Neural progenitor cell (in vitro differentiated cells): ENCODE measurements at regions not wholly inside any gene's neighbourhood (a gene's known extent, or its start where the extent isn't known, plus 50 kb on each side); places are given as distances from the start of the nearest gene placed in this dataset.

Experiments used
- EZH2 ChIP-seq: fragments of 200-600 bp; sonication (generic); IDR thresholded peaks from 2 replicates; pipeline ENCODE4 v1.6.1; 2017; ENCODE audit warnings: antibody characterized with exemption, mild to moderate bottlenecking, moderate library complexity
- EZH2phosphoT487 ChIP-seq: fragments of 200-600 bp; sonication (generic); IDR thresholded peaks from 2 replicates; pipeline ENCODE4 v1.6.1; 2017; ENCODE audit warnings: antibody characterized with exemption
- TF ChIP-seq, protein P1 (sequence below): fragments of 200-600 bp; sonication (generic); IDR thresholded peaks from 2 replicates; pipeline ENCODE4 v1.5.1; 2017; ENCODE audit warnings: antibody characterized with exemption, mild to moderate bottlenecking

DNA sequence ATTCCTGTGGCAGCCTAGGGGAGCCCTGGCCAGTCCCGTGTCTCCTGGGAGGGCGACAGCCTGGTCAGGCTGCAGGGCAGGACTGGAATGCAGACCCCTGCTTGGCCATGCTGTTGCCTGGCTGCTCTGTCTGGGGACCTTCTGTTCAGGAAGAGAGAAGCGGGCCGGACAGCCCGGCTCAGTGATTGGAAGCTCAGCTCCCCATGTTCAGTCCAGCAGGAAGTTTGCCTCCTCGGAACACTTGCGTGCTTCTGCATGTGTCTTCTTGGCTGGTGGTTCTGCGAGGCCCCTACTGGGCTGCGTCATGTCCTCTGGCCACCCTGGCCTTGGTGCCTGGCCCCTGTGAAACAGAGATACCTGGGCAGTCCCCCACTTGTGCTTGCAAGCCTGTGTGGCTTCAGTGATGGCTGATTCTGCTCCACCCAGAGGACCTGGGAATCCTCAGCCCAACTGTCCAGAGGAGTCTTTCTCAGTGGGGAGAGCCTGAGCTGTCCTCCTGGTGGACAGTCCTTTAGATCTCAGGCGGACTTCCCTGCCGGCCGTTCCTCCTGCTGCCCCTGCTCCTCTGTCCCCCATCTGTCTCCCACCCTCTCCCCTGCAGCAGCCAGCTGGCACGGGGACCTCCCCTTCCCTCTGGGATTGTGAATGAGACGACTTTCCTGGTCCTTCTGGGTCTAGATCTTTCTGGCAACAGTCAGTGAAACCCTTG is 279.5 kb downstream of the SEC14L1 start:
- TF ChIP-seq, protein P1, sequence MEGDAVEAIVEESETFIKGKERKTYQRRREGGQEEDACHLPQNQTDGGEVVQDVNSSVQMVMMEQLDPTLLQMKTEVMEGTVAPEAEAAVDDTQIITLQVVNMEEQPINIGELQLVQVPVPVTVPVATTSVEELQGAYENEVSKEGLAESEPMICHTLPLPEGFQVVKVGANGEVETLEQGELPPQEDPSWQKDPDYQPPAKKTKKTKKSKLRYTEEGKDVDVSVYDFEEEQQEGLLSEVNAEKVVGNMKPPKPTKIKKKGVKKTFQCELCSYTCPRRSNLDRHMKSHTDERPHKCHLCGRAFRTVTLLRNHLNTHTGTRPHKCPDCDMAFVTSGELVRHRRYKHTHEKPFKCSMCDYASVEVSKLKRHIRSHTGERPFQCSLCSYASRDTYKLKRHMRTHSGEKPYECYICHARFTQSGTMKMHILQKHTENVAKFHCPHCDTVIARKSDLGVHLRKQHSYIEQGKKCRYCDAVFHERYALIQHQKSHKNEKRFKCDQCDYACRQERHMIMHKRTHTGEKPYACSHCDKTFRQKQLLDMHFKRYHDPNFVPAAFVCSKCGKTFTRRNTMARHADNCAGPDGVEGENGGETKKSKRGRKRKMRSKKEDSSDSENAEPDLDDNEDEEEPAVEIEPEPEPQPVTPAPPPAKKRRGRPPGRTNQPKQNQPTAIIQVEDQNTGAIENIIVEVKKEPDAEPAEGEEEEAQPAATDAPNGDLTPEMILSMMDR, result no peak
- TF ChIP-seq EZH2 (no peak), EZH2phosphoT487 (no peak)
